ENCODE measurements at regions not wholly inside any gene's neighbourhood (a gene's known extent, or its start where the extent isn't known, plus 50 kb on each side); places are given as distances from the start of the nearest gene placed in this dataset.

DNA sequence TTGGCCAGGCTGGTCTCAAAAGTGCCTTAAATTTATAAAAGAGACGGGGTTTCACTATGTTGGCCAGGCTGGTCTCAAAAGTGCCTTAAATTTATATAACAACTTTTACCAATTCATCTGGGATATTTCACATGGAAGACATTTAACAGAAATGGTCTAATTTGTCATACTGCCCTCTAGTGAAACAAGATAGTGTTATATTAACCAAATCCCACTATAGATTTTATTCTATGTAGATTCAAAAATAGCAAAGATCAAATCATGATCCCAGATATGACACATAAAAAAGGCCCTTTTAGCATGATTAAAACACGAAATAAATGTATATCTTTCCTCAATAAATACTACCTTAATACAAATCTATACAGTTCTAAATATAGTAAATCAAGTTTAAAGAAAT lies 102.8 kb upstream of the TFAP2D start:
- DNase-seq (no peak), ATAC-seq (no peak)
- H3K27me3 Mint-ChIP-seq: no peaks in the 10 kb centered on the region
- H3K9me3 Mint-ChIP-seq: peaks cover 4% of the 10 kb centered on the region
- H3K4me3 Mint-ChIP-seq: no peak overlapping the region
- H3K36me3 Mint-ChIP-seq (ENCODE audit: low read depth): no peaks in the 10 kb centered on the region
- no peaks in the 10 kb centered on the region for H3K4me1 Mint-ChIP-seq
- H3K27ac Mint-ChIP-seq: no peak overlapping the region

DNA sequence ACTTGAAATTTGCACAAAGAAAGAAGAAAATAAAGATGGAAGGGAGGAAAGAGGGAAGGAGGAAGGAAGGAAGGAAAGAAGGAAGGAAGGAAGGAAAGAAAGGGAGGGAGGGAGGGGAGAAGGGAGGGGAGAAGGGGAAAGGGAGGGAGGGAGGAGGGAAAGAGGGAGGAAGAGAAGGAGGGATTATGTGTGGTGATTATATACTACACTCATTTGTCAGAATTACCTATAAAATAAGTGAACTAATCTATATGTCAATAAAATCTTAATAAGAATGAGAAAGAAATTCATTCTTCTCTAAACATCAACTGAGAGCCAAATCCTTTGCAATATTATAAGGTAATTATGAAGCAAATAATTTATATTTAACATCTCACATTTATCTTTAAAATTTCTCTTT lies 77.9 kb upstream of the TFAP2D start:
- no peaks in the 10 kb centered on the region for H3K4me1 Mint-ChIP-seq
- H3K4me3 Mint-ChIP-seq: no peak overlapping the region
- DNase-seq (no peak), ATAC-seq (no peak)
- H3K36me3 Mint-ChIP-seq (ENCODE audit: low read depth): no peaks in the 10 kb centered on the region
- H3K27me3 Mint-ChIP-seq: no peaks in the 10 kb centered on the region
- no peak overlapping the region for H3K27ac Mint-ChIP-seq
- peaks cover 6% of the 10 kb centered on the region for H3K9me3 Mint-ChIP-seq

DNA sequence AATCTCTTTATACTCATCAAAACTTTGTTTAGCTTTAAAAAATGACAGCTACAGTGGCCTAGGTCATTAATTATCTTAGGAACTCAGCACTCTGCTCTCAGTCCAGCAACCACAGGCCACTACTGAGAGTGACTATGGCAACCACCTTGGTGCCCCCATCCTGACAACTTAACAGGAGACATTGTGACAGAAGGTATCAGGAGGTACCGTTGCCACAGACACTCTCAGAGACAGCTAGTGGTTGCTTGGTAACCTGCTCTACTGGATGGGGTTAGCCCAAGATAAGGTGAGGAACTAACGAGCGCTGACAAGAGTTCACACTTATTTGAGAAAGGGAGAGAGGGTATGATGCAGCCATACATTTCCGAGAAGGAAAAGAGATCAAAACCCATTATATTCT lies 76.1 kb upstream of the TFAP2D start:
- DNase-seq (no peak), ATAC-seq (no peak)
- H3K9me3 Mint-ChIP-seq: peaks cover 7% of the 10 kb centered on the region
- H3K27me3 Mint-ChIP-seq: no peaks in the 10 kb centered on the region
- no peaks in the 10 kb centered on the region for H3K4me1 Mint-ChIP-seq
- H3K36me3 Mint-ChIP-seq (ENCODE audit: low read depth): no peaks in the 10 kb centered on the region
- no peak overlapping the region for H3K27ac Mint-ChIP-seq
- no peak overlapping the region for H3K4me3 Mint-ChIP-seq

DNA sequence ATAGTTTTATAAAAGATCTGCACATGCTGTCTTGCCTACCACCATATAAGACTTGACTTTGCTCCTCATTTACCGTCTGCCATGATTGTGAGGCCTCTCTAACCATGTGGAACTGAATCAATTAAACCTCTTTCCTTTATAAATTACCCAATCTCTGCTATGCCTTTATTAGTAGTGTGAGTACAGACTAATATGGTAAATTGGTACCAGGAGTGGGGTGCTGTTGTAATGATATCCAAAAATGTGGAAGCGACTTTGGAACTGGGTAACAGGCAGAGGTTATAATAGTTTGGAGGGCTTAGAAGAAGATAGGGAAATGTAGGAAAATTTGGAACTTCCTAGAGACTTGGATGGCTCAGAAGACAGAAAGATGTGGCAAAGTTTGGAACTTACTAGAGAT lies 64.2 kb upstream of the TFAP2D start:
- no peaks in the 10 kb centered on the region for H3K27me3 Mint-ChIP-seq
- no peaks in the 10 kb centered on the region for H3K4me1 Mint-ChIP-seq
- DNase-seq (no peak), ATAC-seq (no peak)
- no peaks in the 10 kb centered on the region for H3K36me3 Mint-ChIP-seq (ENCODE audit: low read depth)
- no peak overlapping the region for H3K4me3 Mint-ChIP-seq
- H3K27ac Mint-ChIP-seq: no peak overlapping the region
- peaks cover 30% of the 10 kb centered on the region for H3K9me3 Mint-ChIP-seq

DNA sequence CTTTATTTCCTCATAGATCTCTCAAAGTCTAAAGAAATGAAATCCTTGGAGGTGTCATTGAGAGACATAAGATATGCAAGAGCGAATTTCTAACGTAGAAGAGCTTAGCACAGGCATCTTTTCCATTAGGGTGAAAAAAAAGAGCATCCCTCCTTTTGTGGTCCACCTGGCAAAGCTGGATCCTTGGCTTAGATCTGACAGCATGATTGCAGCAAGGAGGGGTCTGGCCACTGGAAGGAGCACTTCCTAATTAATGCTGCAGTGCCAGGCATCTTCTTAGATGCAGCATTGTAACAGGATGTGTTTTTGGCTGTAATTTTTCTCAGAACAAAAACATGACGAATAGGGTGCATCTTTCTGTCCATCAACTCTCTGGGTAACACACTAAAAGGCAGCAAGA lies 60.1 kb upstream of the TFAP2D start:
- ATAC-seq (no peak), DNase-seq (no peak)
- peaks cover 24% of the 10 kb centered on the region for H3K9me3 Mint-ChIP-seq
- H3K4me3 Mint-ChIP-seq: no peak overlapping the region
- H3K27ac Mint-ChIP-seq: no peak overlapping the region
- H3K36me3 Mint-ChIP-seq (ENCODE audit: low read depth): no peaks in the 10 kb centered on the region
- H3K4me1 Mint-ChIP-seq: no peaks in the 10 kb centered on the region
- no peaks in the 10 kb centered on the region for H3K27me3 Mint-ChIP-seq

DNA sequence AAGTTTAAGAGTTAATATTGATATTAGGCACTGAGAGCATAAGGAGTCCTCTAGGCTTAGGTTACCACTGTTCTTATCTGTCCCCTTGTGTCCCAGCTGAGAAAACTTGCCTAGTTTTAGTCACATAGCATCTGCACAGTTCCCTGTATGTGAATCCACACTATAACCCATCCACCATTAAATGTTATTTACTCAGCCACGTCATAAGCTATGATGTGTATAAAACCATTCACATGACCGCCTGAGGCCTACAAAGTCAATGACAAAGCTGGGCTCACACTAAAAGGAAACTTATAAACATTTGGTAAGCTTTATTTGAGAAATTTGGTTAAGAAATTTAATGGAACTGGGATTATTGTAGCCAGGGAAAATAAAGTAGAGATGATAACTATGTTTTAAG lies 59.2 kb upstream of the TFAP2D start:
- H3K36me3 Mint-ChIP-seq (ENCODE audit: low read depth): no peaks in the 10 kb centered on the region
- no peak overlapping the region for H3K4me3 Mint-ChIP-seq
- DNase-seq: no peak
- H3K27ac Mint-ChIP-seq: no peak overlapping the region
- peaks cover 18% of the 10 kb centered on the region for H3K9me3 Mint-ChIP-seq
- H3K27me3 Mint-ChIP-seq: no peaks in the 10 kb centered on the region
- no peak for ATAC-seq
- H3K4me1 Mint-ChIP-seq: no peaks in the 10 kb centered on the region

DNA sequence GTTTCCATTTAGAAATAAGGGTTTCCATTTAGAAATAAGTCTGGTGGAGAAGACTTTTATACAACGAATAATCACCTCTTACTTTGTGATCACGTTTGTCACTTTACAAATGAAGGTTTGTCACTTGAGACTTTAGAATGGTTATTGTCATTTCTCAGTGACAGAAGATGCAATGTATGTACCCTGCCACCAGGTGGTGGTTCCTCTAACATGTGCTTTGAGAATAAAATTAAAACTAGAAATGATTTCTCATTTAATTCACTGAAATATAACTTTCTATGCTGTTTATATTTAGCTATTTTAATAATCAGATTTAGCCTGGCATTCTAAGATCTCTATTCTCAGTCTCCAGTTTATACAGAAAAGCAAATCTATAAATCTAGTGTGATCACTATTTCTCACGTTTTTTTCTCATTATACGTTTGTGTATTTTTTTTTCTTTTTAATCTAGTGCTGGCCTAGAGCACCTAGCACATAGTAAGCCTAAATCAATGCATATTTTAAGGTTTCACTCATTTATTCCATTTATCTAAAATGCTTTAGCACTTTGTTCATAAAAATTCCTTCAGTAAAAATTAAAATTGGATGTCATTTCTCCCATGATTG lies 57.4 kb upstream of the TFAP2D start:
- H3K9me3 Mint-ChIP-seq: peaks cover 8% of the 10 kb centered on the region
- no peaks in the 10 kb centered on the region for H3K4me1 Mint-ChIP-seq
- no peak for DNase-seq
- ATAC-seq: no peak
- no peaks in the 10 kb centered on the region for H3K36me3 Mint-ChIP-seq (ENCODE audit: low read depth)
- H3K4me3 Mint-ChIP-seq: no peak overlapping the region
- no peak overlapping the region for H3K27ac Mint-ChIP-seq
- H3K27me3 Mint-ChIP-seq: no peaks in the 10 kb centered on the region

DNA sequence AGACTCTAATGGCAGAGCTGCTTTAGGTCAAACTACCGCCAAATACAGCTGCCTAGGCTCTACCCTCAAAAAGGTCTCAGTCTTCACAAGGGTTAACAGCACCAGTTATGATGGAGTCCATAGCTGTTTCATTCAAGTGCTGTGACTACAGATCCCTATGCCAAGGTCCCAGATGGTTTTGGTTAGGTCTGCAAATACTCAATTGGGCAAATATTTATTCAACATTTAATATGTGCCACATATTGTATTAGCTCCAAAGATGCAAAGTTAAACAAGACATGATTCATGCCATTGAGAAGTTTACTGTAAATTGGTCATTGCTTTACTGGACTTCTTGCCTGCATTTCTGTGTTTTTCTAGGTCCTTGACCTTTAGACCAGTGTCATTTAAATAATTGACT lies 55.8 kb upstream of the TFAP2D start:
- no peak overlapping the region for H3K4me3 Mint-ChIP-seq
- no peaks in the 10 kb centered on the region for H3K4me1 Mint-ChIP-seq
- no peak for DNase-seq
- H3K27ac Mint-ChIP-seq: no peak overlapping the region
- no peak for ATAC-seq
- H3K27me3 Mint-ChIP-seq: no peaks in the 10 kb centered on the region
- H3K9me3 Mint-ChIP-seq: no peaks in the 10 kb centered on the region
- H3K36me3 Mint-ChIP-seq (ENCODE audit: low read depth): no peaks in the 10 kb centered on the region

DNA sequence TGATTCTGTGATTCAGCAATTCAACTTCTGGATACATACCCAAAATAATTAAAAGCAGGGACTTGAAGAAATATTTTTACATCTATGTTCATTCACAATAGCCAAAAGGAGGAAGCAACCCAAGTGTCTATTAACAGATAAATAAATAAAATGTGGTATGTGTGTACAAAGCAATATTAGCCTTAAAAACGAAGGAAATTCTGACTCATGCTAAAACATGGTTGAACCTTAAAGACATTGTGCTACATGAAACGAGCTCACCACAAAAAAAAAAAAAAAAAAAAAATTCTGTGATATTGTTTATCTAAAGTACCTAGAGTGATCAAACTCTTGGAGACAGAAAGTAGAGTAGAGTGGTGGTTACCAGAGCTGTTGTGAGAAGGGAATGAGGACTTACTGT lies 54.8 kb upstream of the TFAP2D start:
- Mint-ChIP-seq H3K9me3 (no peaks in the 10 kb centered on the region), H3K27me3 (no peaks in the 10 kb centered on the region), H3K4me1 (no peaks in the 10 kb centered on the region)

DNA sequence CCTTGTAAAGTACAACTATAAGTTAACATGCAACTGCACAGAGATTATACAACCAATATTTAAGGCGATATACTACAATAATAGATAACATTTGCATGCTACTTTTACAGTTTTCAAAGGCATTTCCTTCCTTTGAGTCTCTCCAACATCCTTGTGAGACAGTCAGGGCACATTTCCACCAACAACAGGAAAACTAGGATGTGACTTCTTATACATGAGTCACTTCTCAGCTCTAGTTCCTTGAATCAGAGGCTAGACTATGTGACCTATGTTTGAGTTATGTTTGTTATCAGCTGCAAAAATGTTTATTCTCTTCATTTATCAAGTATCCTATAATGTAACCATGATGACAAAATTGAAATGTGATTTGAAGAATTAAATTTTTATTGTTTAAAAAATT lies 51.7 kb upstream of the TFAP2D start:
- peaks cover 5% of the 10 kb centered on the region for H3K9me3 Mint-ChIP-seq
- no peaks in the 10 kb centered on the region for H3K36me3 Mint-ChIP-seq (ENCODE audit: low read depth)
- no peak overlapping the region for H3K4me3 Mint-ChIP-seq
- no peak overlapping the region for H3K27ac Mint-ChIP-seq
- no peak for DNase-seq
- H3K4me1 Mint-ChIP-seq: no peaks in the 10 kb centered on the region
- H3K27me3 Mint-ChIP-seq: no peaks in the 10 kb centered on the region
- no peak for ATAC-seq

More for the DNA sequence above, 54.8 kb upstream of the TFAP2D start:
- Mint-ChIP-seq H3K27ac (no peak overlapping the region), H3K36me3 (ENCODE audit: low read depth) (no peaks in the 10 kb centered on the region), H3K4me3 (no peak overlapping the region)
- no peak for ATAC-seq
- DNase-seq: no peak
